PC-9 (cell line): ENCODE measurements at regions not wholly inside any gene's neighbourhood (a gene's known extent, or its start where the extent isn't known, plus 50 kb on each side); places are given as distances from the start of the nearest gene placed in this dataset.

Experiments used
- BruUV-seq: library from RNA; stranded (reverse); fragments of 400-500 nt; replicated peaks from 2 replicates; lab custom pipeline; 2021; lab: Mats Ljungman, UMichigan
- CTCF ChIA-PET: fragments of 300-600 bp; sonication (Branson Sonifier 250); formaldehyde crosslinking; loops from one replicate; lab custom pipeline; 2022; ENCODE audit warnings: antibody characterized with exemption; lab: Charles Lee
- POLR2A ChIA-PET: fragments of 300-600 bp; sonication (Branson Sonifier 250); formaldehyde crosslinking; loops from one replicate; lab custom pipeline; 2022; ENCODE audit warnings: antibody characterized with exemption; ENCODE audit not compliant: unreplicated experiment; lab: Charles Lee
- DNase-seq, 2 experiments: peaks; one replicate each; pipeline versions ENCODE4 v3.0.0 to v3.0.0-alpha.2; 2015 to 2022; ENCODE audit warnings: mixed read lengths in 1 of 2
- H2AFZ ChIP-seq: fragments of 200-600 bp; sonication (generic); 2 replicates; pipeline ENCODE4 v1.8.1; 2017; ENCODE audit warnings: antibody characterized with exemption
- H3F3A ChIP-seq: fragments of 200-600 bp; sonication (generic); 2 replicates; pipeline ENCODE4 v1.8.1; 2017; ENCODE audit warnings: antibody characterized with exemption, mild to moderate bottlenecking, low read depth; ENCODE audit not compliant: insufficient read depth
- H3K27ac ChIP-seq: fragments of 200-600 bp; sonication (generic); 2 replicates; pipeline ENCODE4 v1.6.1; 2016; ENCODE audit warnings: mixed run types
- H3K27me3 ChIP-seq: fragments of 200-600 bp; sonication (generic); 2 replicates; pipeline ENCODE4 v1.6.1; 2016; ENCODE audit warnings: low read depth, mixed run types; ENCODE audit not compliant: insufficient read depth
- H3K36me3 ChIP-seq: fragments of 200-600 bp; sonication (generic); 2 replicates; pipeline ENCODE4 v1.6.1; 2016; ENCODE audit warnings: low read depth, mixed run types
- H3K4me1 ChIP-seq: fragments of 200-600 bp; sonication (generic); replicated peaks from 2 replicates; pipeline ENCODE4 v1.6.1; 2016; ENCODE audit warnings: mixed run types; ENCODE audit not compliant: insufficient read depth
- H3K4me2 ChIP-seq: fragments of 200-600 bp; sonication (generic); 2 replicates; pipeline ENCODE4 v1.6.1; 2017; ENCODE audit warnings: mixed run types
- H3K4me3 ChIP-seq: fragments of 200-600 bp; sonication (generic); 2 replicates; pipeline ENCODE4 v1.6.1; 2016; ENCODE audit warnings: mixed run types
- H3K79me2 ChIP-seq: fragments of 200-600 bp; sonication (generic); 2 replicates; pipeline ENCODE4 v1.6.1; 2017; ENCODE audit warnings: low read depth, mixed run types
- H3K9me2 ChIP-seq: fragments of 200-600 bp; sonication (generic); 2 replicates; pipeline ENCODE4 v1.8.1; 2017; ENCODE audit warnings: mild to moderate bottlenecking; ENCODE audit not compliant: insufficient read depth
- H3K9me3 ChIP-seq: fragments of 200-600 bp; sonication (generic); 2 replicates; pipeline ENCODE4 v1.8.1; 2016; ENCODE audit warnings: low read depth; ENCODE audit not compliant: insufficient read depth
- H4K20me1 ChIP-seq: fragments of 200-600 bp; sonication (generic); 2 replicates; pipeline ENCODE4 v1.8.1; 2017; ENCODE audit not compliant: insufficient read depth
- EZH2 ChIP-seq: fragments of 200-600 bp; sonication (generic); IDR thresholded peaks from 2 replicates; pipeline ENCODE4 v1.8.0; 2017; ENCODE audit warnings: antibody characterized with exemption, low read depth
- intact Hi-C: fragments of 100-400 bp; cut with micrococcal nuclease; formaldehyde crosslinking; loops from one replicate; pipeline ENCODE4 v1.10.0; 2022; ENCODE audit not compliant: unreplicated experiment
- TF ChIP-seq, protein P1 (sequence below): fragments of 200-600 bp; sonication (generic); conservative IDR thresholded peaks from 2 replicates; pipeline ENCODE4 v1.6.1; 2017; ENCODE audit warnings: mixed run types, antibody characterized with exemption, mild to moderate bottlenecking, moderate library complexity

DNA sequence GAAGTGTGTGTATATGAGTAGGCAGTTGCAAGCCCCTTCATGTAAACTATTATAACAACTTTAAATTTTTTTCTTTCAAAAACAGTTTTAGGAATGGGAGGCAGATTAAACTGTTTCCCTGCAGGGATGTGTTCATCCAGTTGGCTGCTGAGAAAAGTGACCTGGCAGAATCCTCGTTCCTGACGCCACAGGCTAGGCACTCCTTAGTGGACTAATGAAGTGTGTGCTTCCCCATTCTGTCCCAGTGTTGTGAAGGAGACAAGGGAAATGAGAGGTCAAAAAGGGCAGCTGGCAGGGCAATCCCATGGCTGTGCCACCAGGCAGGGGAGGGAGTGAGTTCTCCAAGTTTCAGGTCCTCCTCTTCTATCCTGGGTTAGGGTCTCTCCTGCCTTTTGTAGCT lies 59.8 kb downstream of the FOXD1 start:
- Histone ChIP-seq H3K4me3 (no peak overlapping the region), H2AFZ (no peak overlapping the region), H3K9me2 (no peaks in the 10 kb centered on the region), H3K36me3 (no peaks in the 10 kb centered on the region; the same call in 1 of the 2 replicates), H3K9me3 (peaks cover 17% of the 10 kb centered on the region), H3K79me2 (no peaks in the 10 kb centered on the region), H3F3A (no peaks in the 10 kb centered on the region), H3K4me1 (0 out of 2 replicates have a peak, but pooled peaks cover 5% of the 10 kb centered on the region), H3K4me2 (no peak overlapping the region), H3K27me3 (no peaks in the 10 kb centered on the region), H3K27ac (no peak overlapping the region), H4K20me1 (no peaks in the 10 kb centered on the region)
- no TSS peak for BruUV-seq
- DNase-seq, result no peak
- intact Hi-C loops, result no loop called here
- CTCF ChIA-PET, result no interaction called here
- POLR2A ChIA-PET, result no interaction called here
- no peak for TF ChIP-seq EZH2
- TF ChIP-seq, protein P1, sequence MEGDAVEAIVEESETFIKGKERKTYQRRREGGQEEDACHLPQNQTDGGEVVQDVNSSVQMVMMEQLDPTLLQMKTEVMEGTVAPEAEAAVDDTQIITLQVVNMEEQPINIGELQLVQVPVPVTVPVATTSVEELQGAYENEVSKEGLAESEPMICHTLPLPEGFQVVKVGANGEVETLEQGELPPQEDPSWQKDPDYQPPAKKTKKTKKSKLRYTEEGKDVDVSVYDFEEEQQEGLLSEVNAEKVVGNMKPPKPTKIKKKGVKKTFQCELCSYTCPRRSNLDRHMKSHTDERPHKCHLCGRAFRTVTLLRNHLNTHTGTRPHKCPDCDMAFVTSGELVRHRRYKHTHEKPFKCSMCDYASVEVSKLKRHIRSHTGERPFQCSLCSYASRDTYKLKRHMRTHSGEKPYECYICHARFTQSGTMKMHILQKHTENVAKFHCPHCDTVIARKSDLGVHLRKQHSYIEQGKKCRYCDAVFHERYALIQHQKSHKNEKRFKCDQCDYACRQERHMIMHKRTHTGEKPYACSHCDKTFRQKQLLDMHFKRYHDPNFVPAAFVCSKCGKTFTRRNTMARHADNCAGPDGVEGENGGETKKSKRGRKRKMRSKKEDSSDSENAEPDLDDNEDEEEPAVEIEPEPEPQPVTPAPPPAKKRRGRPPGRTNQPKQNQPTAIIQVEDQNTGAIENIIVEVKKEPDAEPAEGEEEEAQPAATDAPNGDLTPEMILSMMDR, result no peak

DNA sequence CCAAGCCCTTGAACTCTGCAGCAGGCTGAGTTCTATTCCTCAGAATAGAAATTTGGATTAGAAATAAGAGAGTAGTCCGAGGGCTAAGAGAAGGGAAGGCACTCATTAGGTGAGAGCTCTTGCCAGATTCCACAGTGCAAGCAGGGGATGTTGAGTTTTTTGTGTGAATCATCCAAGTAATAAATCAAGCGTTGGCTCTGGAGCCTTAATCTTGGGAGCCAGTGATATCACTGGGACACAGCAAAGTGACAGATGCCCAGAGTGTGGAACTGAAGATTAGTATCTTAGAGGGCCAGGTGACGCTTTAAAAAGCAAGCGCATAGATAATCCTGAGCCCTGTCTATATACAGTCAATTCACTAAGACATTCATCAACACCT lies 60.3 kb downstream of the FOXD1 start:
- TF ChIP-seq, protein P1, result no peak
- no peak for TF ChIP-seq EZH2
- DNase-seq, result no peak
- H3K27ac ChIP-seq, result no peak overlapping the region
- POLR2A ChIA-PET, result no interaction called here
- no peaks in the 10 kb centered on the region for H3K27me3 ChIP-seq
- H3K4me1 ChIP-seq, result 0 out of 2 replicates have a peak, but pooled peaks cover 5% of the 10 kb centered on the region
- no peak overlapping the region for H2AFZ ChIP-seq
- no peak overlapping the region for H3K4me2 ChIP-seq
- H3F3A ChIP-seq, result no peaks in the 10 kb centered on the region
- H3K79me2 ChIP-seq, result no peaks in the 10 kb centered on the region
- H4K20me1 ChIP-seq, result no peaks in the 10 kb centered on the region
- CTCF ChIA-PET, result no interaction called here
- BruUV-seq, result no TSS peak
- no peak overlapping the region for H3K4me3 ChIP-seq
- H3K9me2 ChIP-seq, result no peaks in the 10 kb centered on the region
- peaks cover 17% of the 10 kb centered on the region for H3K9me3 ChIP-seq
- intact Hi-C loops, result no loop called here
- H3K36me3 ChIP-seq, result no peaks in the 10 kb centered on the region; the same call in 1 of the 2 replicates

DNA sequence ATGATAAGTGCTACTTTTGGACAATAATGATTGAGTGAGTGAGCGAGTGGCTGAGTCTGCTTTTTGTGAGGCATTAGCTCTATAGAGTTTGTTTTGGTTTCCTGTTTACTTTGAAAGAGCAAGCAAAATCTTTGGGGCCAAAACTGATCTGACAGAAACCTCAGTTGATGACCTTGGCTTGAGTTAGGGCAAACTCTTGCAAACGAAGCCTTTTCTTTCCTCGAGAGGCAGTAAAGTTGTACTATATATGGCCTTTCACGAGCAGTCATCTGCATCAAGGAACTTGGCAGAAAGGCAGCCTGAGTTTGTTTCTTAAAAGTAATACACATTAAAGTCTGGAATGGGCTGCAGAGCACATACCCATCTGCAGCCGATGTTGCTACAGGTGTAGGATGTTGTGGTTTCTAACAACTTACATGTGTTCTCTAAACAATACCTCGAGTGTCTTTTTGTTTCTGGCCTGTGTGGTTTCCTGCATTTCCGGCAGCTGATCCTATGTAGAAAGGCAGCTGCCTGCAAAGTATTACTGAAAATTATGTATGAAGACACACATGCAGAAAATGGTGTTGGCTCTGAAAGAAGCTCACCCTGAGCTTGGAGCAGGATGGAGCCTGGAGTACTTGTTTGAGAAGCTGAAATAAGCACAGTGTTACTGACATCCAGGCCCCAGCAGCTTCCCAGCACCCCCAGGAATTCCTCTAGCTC lies 60.8 kb downstream of the FOXD1 start:
- no peaks in the 10 kb centered on the region for H3K9me2 ChIP-seq
- DNase-seq, result no peak
- no peaks in the 10 kb centered on the region for H3K27me3 ChIP-seq
- TF ChIP-seq EZH2, result no peak
- TF ChIP-seq, protein P1, result no peak
- ChIA-PET CTCF (no interaction called here), POLR2A (no interaction called here)
- peaks cover 17% of the 10 kb centered on the region for H3K9me3 ChIP-seq
- no peaks in the 10 kb centered on the region for H3K79me2 ChIP-seq
- 0 out of 2 replicates have a peak, but pooled peaks cover 5% of the 10 kb centered on the region for H3K4me1 ChIP-seq
- no peak overlapping the region for H2AFZ ChIP-seq
- H3K4me3 ChIP-seq, result no peak overlapping the region
- no peaks in the 10 kb centered on the region for H4K20me1 ChIP-seq
- intact Hi-C loops, result no loop called here
- no peaks in the 10 kb centered on the region; the same call in 1 of the 2 replicates for H3K36me3 ChIP-seq
- no TSS peak for BruUV-seq
- H3F3A ChIP-seq, result no peaks in the 10 kb centered on the region
- no peak overlapping the region for H3K4me2 ChIP-seq
- H3K27ac ChIP-seq, result no peak overlapping the region
